Prostate gland (tissue), 2 donors: ENCODE measurements at regions not wholly inside any gene's neighbourhood (a gene's known extent, or its start where the extent isn't known, plus 50 kb on each side); places are given as distances from the start of the nearest gene placed in this dataset.

Source experiments
- CTCF ChIP-seq, 4 experiments: fragments of 200-600 bp in 2 of 4; fragments of 450-650 bp in 2 of 4; sonication (generic) in 2 of 4; IDR thresholded peaks; 1 replicate in 3 of 4; 2 replicates in 1 of 4; pipeline ENCODE4 v1.5.1; 2016 to 2019; ENCODE audit warnings: antibody characterized with exemption in 4 of 4, mild to moderate bottlenecking in 2 of 4, moderate library complexity in 2 of 4
- POLR2A ChIP-seq: fragments of 450-650 bp; IDR thresholded peaks from one replicate; pipeline ENCODE4 v1.6.1; 2016; ENCODE audit warnings: antibody characterized with exemption, mild to moderate bottlenecking
- POLR2AphosphoS5 ChIP-seq: sonication (generic); formaldehyde crosslinking; IDR thresholded peaks from one replicate; pipeline ENCODE4 v1.6.1; 2017; ENCODE audit warnings: antibody characterized with exemption

GRCh38 chr9:78577156-78577906 lies 280.4 kb downstream of the PSAT1 start:
- TF ChIP-seq CTCF (IDR thresholded peaks at IDR 0.05) (no peak), POLR2A (no peak), POLR2AphosphoS5 (no peak)
